ENCODE measurements at regions not wholly inside any gene's neighbourhood (a gene's known extent, or its start where the extent isn't known, plus 50 kb on each side); places are given as distances from the start of the nearest gene placed in this dataset.
A peak's percentile ranks its signal among the peaks of the same experiment; 100 is the strongest.

DNA sequence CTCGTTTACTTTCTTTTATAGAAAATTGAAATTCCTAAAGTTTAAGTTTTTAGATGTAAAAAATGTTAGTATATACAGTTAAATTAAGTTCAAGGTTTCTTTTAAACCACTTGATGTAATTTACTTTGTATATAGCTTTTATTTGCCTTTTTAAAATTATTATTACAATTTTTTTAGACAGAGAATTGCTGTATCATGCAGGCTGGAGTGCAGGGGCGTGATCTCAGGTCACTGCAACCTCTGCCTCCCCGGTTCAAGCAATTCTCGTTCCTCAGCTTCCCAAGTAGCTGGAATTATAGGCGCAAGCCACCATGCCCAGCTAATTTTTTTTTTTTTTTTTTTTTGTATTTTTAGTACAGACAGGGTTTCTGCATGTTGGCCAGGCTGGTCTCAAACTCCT, 75.0 kb downstream of the KCNRG start:
- no peak overlapping the region for H3K27ac ChIP-seq (ENCODE audit: low read depth in 1 of 3, low read length in 2 of 3)
- no peaks in the 10 kb centered on the region for H3K36me3 ChIP-seq (ENCODE audit: control insufficient read depth in 3 of 3, insufficient read depth in 2 of 3, low read depth in 1 of 3, low read length in 3 of 3)
- WGBS, 3 donors = 91 to 98% (median 96%) methylated on average over 5 of the region's 5 CpGs
- no peak overlapping the region for H3K4me3 ChIP-seq (ENCODE audit: low read depth in 1 of 3, low read length in 3 of 3)
- H3K9me3 ChIP-seq (ENCODE audit: control insufficient read depth in 2 of 2, insufficient read depth in 1 of 2, low read depth in 1 of 2, low read length in 1 of 2) = no peaks in the 10 kb centered on the region
- H3K27me3 ChIP-seq (ENCODE audit: control insufficient read depth in 3 of 3, insufficient read depth in 3 of 3, low read length in 3 of 3) = no peaks in the 10 kb centered on the region
- no peak for FAIRE-seq
- DNase-seq = no peak
- H3K4me1 ChIP-seq (ENCODE audit: control insufficient read depth in 3 of 3, insufficient read depth in 2 of 3, low read depth in 1 of 3, low read length in 2 of 3) = peaks cover 0 to 10% (median 0%) of the 10 kb centered on the region in 3 donors

GRCh38 chr13:50094615-50095293, 79.5 kb downstream of the KCNRG start:
- Histone ChIP-seq H3K4me1 (ENCODE audit: control insufficient read depth in 3 of 3, insufficient read depth in 2 of 3, low read depth in 1 of 3, low read length in 2 of 3) (peaks cover 0 to 10% (median 0%) of the 10 kb centered on the region in 3 donors), H3K9me3 (ENCODE audit: control insufficient read depth in 2 of 2, insufficient read depth in 1 of 2, low read depth in 1 of 2, low read length in 1 of 2) (peaks cover 0 to 8% of the 10 kb centered on the region in 2 donors), H3K27me3 (ENCODE audit: control insufficient read depth in 3 of 3, insufficient read depth in 3 of 3, low read length in 3 of 3) (no peaks in the 10 kb centered on the region), H3K27ac (ENCODE audit: low read depth in 1 of 3, low read length in 2 of 3) (no peak overlapping the region), H3K36me3 (ENCODE audit: control insufficient read depth in 3 of 3, insufficient read depth in 2 of 3, low read depth in 1 of 3, low read length in 3 of 3) (peaks cover 0 to 7% (median 0%) of the 10 kb centered on the region in 3 donors), H3K4me3 (ENCODE audit: low read depth in 1 of 3, low read length in 3 of 3) (no peak overlapping the region)
- DNase-seq (no peak), FAIRE-seq (no peak)

DNA sequence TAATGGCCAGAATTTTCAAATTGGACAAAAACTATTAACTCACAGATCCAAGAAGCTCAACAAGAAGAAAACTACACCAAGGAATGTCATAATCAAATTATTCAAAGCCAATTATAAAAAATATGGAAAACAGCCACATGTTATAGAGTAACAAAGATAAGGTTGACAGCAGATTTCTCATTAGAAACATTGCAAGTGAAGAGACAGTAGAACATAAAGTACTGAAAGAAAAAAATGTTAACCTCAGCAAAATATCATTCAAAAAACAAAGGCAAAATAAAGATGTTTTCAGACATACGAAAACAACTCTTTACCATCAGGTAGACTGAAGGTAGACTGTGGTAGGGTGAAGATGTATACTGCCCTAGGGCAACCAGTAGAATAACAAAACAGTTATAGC, 83.4 kb downstream of the KCNRG start:
- WGBS, 3 donors = 96 to 100% (median 98%) methylated on average over 1 of the region's 1 CpG
- DNase-seq (no peak), FAIRE-seq (no peak)
- H3K36me3 ChIP-seq (ENCODE audit: control insufficient read depth in 3 of 3, insufficient read depth in 2 of 3, low read depth in 1 of 3, low read length in 3 of 3) = peaks cover 0 to 7% (median 0%) of the 10 kb centered on the region in 3 donors
- H3K27me3 ChIP-seq (ENCODE audit: control insufficient read depth in 3 of 3, insufficient read depth in 3 of 3, low read length in 3 of 3) = no peaks in the 10 kb centered on the region
- no peaks in the 10 kb centered on the region for H3K4me1 ChIP-seq (ENCODE audit: control insufficient read depth in 3 of 3, insufficient read depth in 2 of 3, low read depth in 1 of 3, low read length in 2 of 3)
- H3K9me3 ChIP-seq (ENCODE audit: control insufficient read depth in 2 of 2, insufficient read depth in 1 of 2, low read depth in 1 of 2, low read length in 1 of 2) = peaks cover 0 to 9% of the 10 kb centered on the region in 2 donors
- no peak overlapping the region for H3K27ac ChIP-seq (ENCODE audit: low read depth in 1 of 3, low read length in 2 of 3)
- no peak overlapping the region for H3K4me3 ChIP-seq (ENCODE audit: low read depth in 1 of 3, low read length in 3 of 3)

DNA sequence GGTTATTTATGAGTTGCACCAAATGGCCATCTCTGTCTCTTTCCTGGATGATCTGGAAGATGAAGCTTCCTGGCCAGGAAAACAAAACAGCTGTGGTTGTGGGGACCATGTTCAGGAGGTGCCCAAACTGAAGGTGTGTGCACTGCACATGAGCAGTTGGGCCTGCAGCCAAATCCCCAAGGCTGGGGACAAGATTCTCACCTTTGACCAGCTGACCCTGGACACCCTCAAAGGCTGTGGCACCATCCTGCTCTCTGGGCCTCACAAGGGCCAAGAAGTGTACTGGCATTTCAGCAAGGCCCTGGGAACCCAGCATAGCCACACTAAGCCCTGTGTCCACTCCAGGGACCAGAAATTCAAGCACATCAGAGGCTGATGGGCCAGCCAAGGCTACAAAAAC, 84.2 kb downstream of the KCNRG start:
- no peaks in the 10 kb centered on the region for H3K27me3 ChIP-seq (ENCODE audit: control insufficient read depth in 3 of 3, insufficient read depth in 3 of 3, low read length in 3 of 3)
- peaks cover 0 to 7% (median 0%) of the 10 kb centered on the region in 3 donors for H3K36me3 ChIP-seq (ENCODE audit: control insufficient read depth in 3 of 3, insufficient read depth in 2 of 3, low read depth in 1 of 3, low read length in 3 of 3)
- H3K9me3 ChIP-seq (ENCODE audit: control insufficient read depth in 2 of 2, insufficient read depth in 1 of 2, low read depth in 1 of 2, low read length in 1 of 2) = peaks cover 0 to 9% of the 10 kb centered on the region in 2 donors
- H3K4me3 ChIP-seq (ENCODE audit: low read depth in 1 of 3, low read length in 3 of 3) = no peak overlapping the region
- no peak for DNase-seq
- H3K4me1 ChIP-seq (ENCODE audit: control insufficient read depth in 3 of 3, insufficient read depth in 2 of 3, low read depth in 1 of 3, low read length in 2 of 3) = no peaks in the 10 kb centered on the region
- no peak for FAIRE-seq
- H3K27ac ChIP-seq (ENCODE audit: low read depth in 1 of 3, low read length in 2 of 3) = no peak overlapping the region

GRCh38 chr13:50101590-50101989, 86.3 kb downstream of the KCNRG start:
- no peaks in the 10 kb centered on the region for H3K4me1 ChIP-seq (ENCODE audit: control insufficient read depth in 3 of 3, insufficient read depth in 2 of 3, low read depth in 1 of 3, low read length in 2 of 3)
- peaks cover 0 to 9% of the 10 kb centered on the region in 2 donors for H3K9me3 ChIP-seq (ENCODE audit: control insufficient read depth in 2 of 2, insufficient read depth in 1 of 2, low read depth in 1 of 2, low read length in 1 of 2)
- no peak for DNase-seq
- FAIRE-seq = no peak
- H3K27ac ChIP-seq (ENCODE audit: low read depth in 1 of 3, low read length in 2 of 3) = no peak overlapping the region
- H3K27me3 ChIP-seq (ENCODE audit: control insufficient read depth in 3 of 3, insufficient read depth in 3 of 3, low read length in 3 of 3) = no peaks in the 10 kb centered on the region
- no peak overlapping the region for H3K4me3 ChIP-seq (ENCODE audit: low read depth in 1 of 3, low read length in 3 of 3)
- H3K36me3 ChIP-seq (ENCODE audit: control insufficient read depth in 3 of 3, insufficient read depth in 2 of 3, low read depth in 1 of 3, low read length in 3 of 3) = peaks cover 0 to 7% (median 0%) of the 10 kb centered on the region in 3 donors

DNA sequence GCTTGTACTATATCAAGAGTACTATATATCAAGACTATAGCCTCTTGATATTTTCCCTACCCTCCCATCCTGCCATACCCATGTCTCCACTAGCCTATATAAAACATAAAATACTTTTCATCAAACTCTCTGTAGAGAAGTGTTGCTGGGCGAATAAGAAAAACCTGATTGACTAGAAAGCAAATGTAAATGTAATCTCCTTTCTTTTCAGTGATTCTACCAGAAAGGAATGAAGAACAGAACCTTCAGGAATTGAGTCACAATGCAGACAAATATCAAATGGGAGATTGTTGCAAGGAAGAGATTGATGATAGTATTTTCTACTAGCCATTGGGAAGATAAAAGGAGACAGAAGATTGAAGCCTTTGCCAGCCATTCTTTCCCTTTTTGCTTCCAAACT, 89.2 kb downstream of the KCNRG start:
- no peak overlapping the region for H3K4me3 ChIP-seq (ENCODE audit: low read depth in 1 of 3, low read length in 3 of 3)
- FAIRE-seq = no peak
- WGBS, 3 donors = 90 to 95% (median 93%) methylated on average over 1 of the region's 1 CpG

GRCh38 chr13:50106559-50106958, 91.3 kb downstream of the KCNRG start:
- no peak for FAIRE-seq
- Histone ChIP-seq H3K9me3 (ENCODE audit: control insufficient read depth in 2 of 2, insufficient read depth in 1 of 2, low read depth in 1 of 2, low read length in 1 of 2) (no peaks in the 10 kb centered on the region), H3K36me3 (ENCODE audit: control insufficient read depth in 3 of 3, insufficient read depth in 2 of 3, low read depth in 1 of 3, low read length in 3 of 3) (peaks cover 0 to 3% (median 0%) of the 10 kb centered on the region in 3 donors), H3K27ac (ENCODE audit: low read depth in 1 of 3, low read length in 2 of 3) (no peak overlapping the region), H3K27me3 (ENCODE audit: control insufficient read depth in 3 of 3, insufficient read depth in 3 of 3, low read length in 3 of 3) (no peaks in the 10 kb centered on the region), H3K4me1 (ENCODE audit: control insufficient read depth in 3 of 3, insufficient read depth in 2 of 3, low read depth in 1 of 3, low read length in 2 of 3) (no peaks in the 10 kb centered on the region), H3K4me3 (ENCODE audit: low read depth in 1 of 3, low read length in 3 of 3) (no peak overlapping the region)
- 65 to 84% (median 68%) methylated on average over 1 of the region's 1 CpG for WGBS, 3 donors
- DNase-seq = no peak

More for the DNA sequence above, 89.2 kb downstream of the KCNRG start:
- Histone ChIP-seq H3K27me3 (ENCODE audit: control insufficient read depth in 3 of 3, insufficient read depth in 3 of 3, low read length in 3 of 3) (no peaks in the 10 kb centered on the region), H3K27ac (ENCODE audit: low read depth in 1 of 3, low read length in 2 of 3) (no peak overlapping the region), H3K9me3 (ENCODE audit: control insufficient read depth in 2 of 2, insufficient read depth in 1 of 2, low read depth in 1 of 2, low read length in 1 of 2) (peaks cover 0 to 4% of the 10 kb centered on the region in 2 donors), H3K36me3 (ENCODE audit: control insufficient read depth in 3 of 3, insufficient read depth in 2 of 3, low read depth in 1 of 3, low read length in 3 of 3) (peaks cover 0 to 2% (median 0%) of the 10 kb centered on the region in 3 donors), H3K4me1 (ENCODE audit: control insufficient read depth in 3 of 3, insufficient read depth in 2 of 3, low read depth in 1 of 3, low read length in 2 of 3) (no peaks in the 10 kb centered on the region)
- DNase-seq = no peak

- 65 to 82% (median 67%) methylated on average over 1 of the region's 1 CpG for WGBS, 3 donors
- no peak for FAIRE-seq
These were observed 92.0 kb downstream of the KCNRG start for GRCh38 chr13:50107205-50107604.

GRCh38 chr13:50114961-50115360, 99.7 kb downstream of the KCNRG start:
- Histone ChIP-seq H3K27ac (ENCODE audit: low read depth in 1 of 3, low read length in 2 of 3) (no peak overlapping the region), H3K4me1 (ENCODE audit: control insufficient read depth in 3 of 3, insufficient read depth in 2 of 3, low read depth in 1 of 3, low read length in 2 of 3) (peaks cover 0 to 3% (median 0%) of the 10 kb centered on the region in 3 donors), H3K4me3 (ENCODE audit: low read depth in 1 of 3, low read length in 3 of 3) (no peak overlapping the region), H3K9me3 (ENCODE audit: control insufficient read depth in 2 of 2, insufficient read depth in 1 of 2, low read depth in 1 of 2, low read length in 1 of 2) (no peaks in the 10 kb centered on the region), H3K36me3 (ENCODE audit: control insufficient read depth in 3 of 3, insufficient read depth in 2 of 3, low read depth in 1 of 3, low read length in 3 of 3) (peaks cover 0 to 3% (median 0%) of the 10 kb centered on the region in 3 donors), H3K27me3 (ENCODE audit: control insufficient read depth in 3 of 3, insufficient read depth in 3 of 3, low read length in 3 of 3) (no peaks in the 10 kb centered on the region)
- no peak for DNase-seq
- no peak for FAIRE-seq
- 64 to 77% (median 64%) methylated on average over 2 of the region's 2 CpGs for WGBS, 3 donors

More at GRCh38 chr13:50107205-50107604, 92.0 kb downstream of the KCNRG start:
- H3K27me3 ChIP-seq (ENCODE audit: control insufficient read depth in 3 of 3, insufficient read depth in 3 of 3, low read length in 3 of 3) = no peaks in the 10 kb centered on the region
- H3K9me3 ChIP-seq (ENCODE audit: control insufficient read depth in 2 of 2, insufficient read depth in 1 of 2, low read depth in 1 of 2, low read length in 1 of 2) = no peaks in the 10 kb centered on the region
- peaks cover 0 to 3% (median 0%) of the 10 kb centered on the region in 3 donors for H3K36me3 ChIP-seq (ENCODE audit: control insufficient read depth in 3 of 3, insufficient read depth in 2 of 3, low read depth in 1 of 3, low read length in 3 of 3)
- H3K4me3 ChIP-seq (ENCODE audit: low read depth in 1 of 3, low read length in 3 of 3) = no peak overlapping the region
- peak overlapping the region in 1 of 3 donors; percentile 14 for H3K27ac ChIP-seq (ENCODE audit: low read depth in 1 of 3, low read length in 2 of 3)
- no peaks in the 10 kb centered on the region for H3K4me1 ChIP-seq (ENCODE audit: control insufficient read depth in 3 of 3, insufficient read depth in 2 of 3, low read depth in 1 of 3, low read length in 2 of 3)
- DNase-seq = no peak
